Psoas muscle (tissue), 7 donors: ENCODE measurements at regions not wholly inside any gene's neighbourhood (a gene's known extent, or its start where the extent isn't known, plus 50 kb on each side); places are given as distances from the start of the nearest gene placed in this dataset.

ENCODE experiments used
- ATAC-seq, 4 donors: fragments of 200-7000 bp; cut with Tn5 transposase; one replicate each; pipeline ENCODE4 v1.9.1; 2020; ENCODE audit warnings: moderate library complexity in 3 of 4, mild to moderate bottlenecking in 2 of 4
- DNase-seq, 2 donors: peaks; one replicate each; pipeline ENCODE4 v3.0.0-alpha.2; 2020
- H3K27ac ChIP-seq: fragments of 200-600 bp; one replicate; pipeline ENCODE4 v1.8.0; 2022
- H3K27me3 ChIP-seq, 3 donors: fragments of 200-600 bp in 1 of 3; one replicate each; pipeline versions ENCODE4 v1.6.1 to v1.8.0; 2013 to 2022; ENCODE audit warnings: low read length in 2 of 3, mild to moderate bottlenecking in 2 of 3, moderate library complexity in 1 of 3; ENCODE audit not compliant: insufficient read depth in 3 of 3
- H3K36me3 ChIP-seq, 2 donors: fragments of 200-600 bp in 1 of 2; one replicate each; pipeline versions ENCODE4 v1.6.1 to v1.8.0; 2013 to 2022; ENCODE audit warnings: low read depth in 1 of 2, mild to moderate bottlenecking in 1 of 2, moderate library complexity in 1 of 2; ENCODE audit not compliant: insufficient read depth in 1 of 2
- H3K4me1 ChIP-seq: fragments of 200-600 bp; one replicate; pipeline ENCODE4 v1.8.0; 2022
- H3K4me3 ChIP-seq: fragments of 200-600 bp; one replicate; pipeline ENCODE4 v1.8.0; 2022; ENCODE audit warnings: mild to moderate bottlenecking
- H3K9me3 ChIP-seq: fragments of 200-600 bp; one replicate; pipeline ENCODE4 v1.8.0; 2022
- CTCF ChIP-seq: fragments of 200-600 bp; IDR thresholded peaks from one replicate; pipeline ENCODE4 v1.8.0; 2022; ENCODE audit warnings: antibody characterized with exemption
- WGBS, 3 donors: extraction: QIAGEN DNeasy Blood & Tissue Kit; methylation state at CpG; one replicate each; pipeline versions ENCODE4 v1.1.6 to v1.1.7; 2013; 5-methylcytosine and 5-hydroxymethylcytosine counted together
- intact Hi-C, 2 donors: fragments of 100-400 bp; cut with DNase I; formaldehyde crosslinking; loops; one replicate each; pipeline versions ENCODE4 v1.11.0 to v1.14.2; 2022
- donor health status: healthy with polysubstance abuse.
- donor health status: DM: no; HTN: no; CAD: no; lungs with moderate emphysema.
- donor health status: Bipolar disorder and iron deficiency.
- donor health status: healthy.
- donor health status: DM: yes; HTN: yes; CAD: no.
- donor health status: DM: no; HTN: no; CAD: no.
- donor health status: DM: yes; HTN: yes; CAD: no.

- no peak overlapping the region for H3K27ac ChIP-seq
- H3K4me1 ChIP-seq = no peaks in the 10 kb centered on the region
- DNase-seq (no peak), ATAC-seq (no peak)
- TF ChIP-seq CTCF = no peak
- WGBS, 3 donors = 79 to 85% (median 82%) methylated on average over 1 of the region's 1 CpG
- no peaks in the 10 kb centered on the region for H3K9me3 ChIP-seq
- no peaks in the 10 kb centered on the region for H3K36me3 ChIP-seq
- H3K4me3 ChIP-seq = no peak overlapping the region
- peaks cover 0 to 5% (median 0%) of the 10 kb centered on the region in 3 donors for H3K27me3 ChIP-seq
- intact Hi-C loops = no loop called here
Measured at GRCh38 chr2:12949406-12949805, 232.7 kb downstream of the TRIB2 start.

DNA sequence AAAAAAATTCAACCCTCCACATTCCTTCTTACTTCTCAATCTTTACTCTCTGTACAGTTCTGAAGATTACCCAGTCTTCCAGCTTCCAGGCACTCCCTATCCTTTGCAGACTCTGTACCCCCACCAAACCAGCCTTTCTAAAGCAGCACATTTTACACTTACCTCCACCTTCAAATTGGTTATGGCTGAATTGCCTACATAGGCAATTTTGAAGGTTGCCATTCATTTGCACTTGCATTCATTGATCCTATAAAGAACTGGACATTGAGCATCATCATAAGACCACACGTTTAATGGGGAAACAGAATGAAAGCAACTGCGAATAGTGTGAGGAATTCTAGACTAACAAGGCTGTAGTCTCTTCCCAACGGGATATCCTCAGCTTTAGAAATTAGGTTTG is 233.4 kb downstream of the TRIB2 start:
- WGBS, 3 donors = 90 to 91% (median 91%) methylated on average over 3 of the region's 3 CpGs
- DNase-seq (no peak), ATAC-seq (no peak)
- intact Hi-C loops = no loop called here
- Histone ChIP-seq H3K9me3 (no peaks in the 10 kb centered on the region), H3K4me3 (no peak overlapping the region), H3K4me1 (no peaks in the 10 kb centered on the region), H3K27ac (no peak overlapping the region), H3K36me3 (no peaks in the 10 kb centered on the region), H3K27me3 (peaks cover 0 to 5% (median 0%) of the 10 kb centered on the region in 3 donors)
- no peak for TF ChIP-seq CTCF

- Histone ChIP-seq H3K4me1 (no peaks in the 10 kb centered on the region), H3K27me3 (peaks cover 0 to 5% (median 0%) of the 10 kb centered on the region in 3 donors), H3K4me3 (no peak overlapping the region), H3K36me3 (no peaks in the 10 kb centered on the region), H3K27ac (no peak overlapping the region), H3K9me3 (no peaks in the 10 kb centered on the region)
- ATAC-seq (no peak), DNase-seq (no peak)
- intact Hi-C loops = no loop called here
- 51 to 59% (median 53%) methylated on average over 8 of the region's 8 CpGs for WGBS, 3 donors
- TF ChIP-seq CTCF = no peak
Measured at GRCh38 chr2:12950957-12951656, 234.4 kb downstream of the TRIB2 start.

DNA sequence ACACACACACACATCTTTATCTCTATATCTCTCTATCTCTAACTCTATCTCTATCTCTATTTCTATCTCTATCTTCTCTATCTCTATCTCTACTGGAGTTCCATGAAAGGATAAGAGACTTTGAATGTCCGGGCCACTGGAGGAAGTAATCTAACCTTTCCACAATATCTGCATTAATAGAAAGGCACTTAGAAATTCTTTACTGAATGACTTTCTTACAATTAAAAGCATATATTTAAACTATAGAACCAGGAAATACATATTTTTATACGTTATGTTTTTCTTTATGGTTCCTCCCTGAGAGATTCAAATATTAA is 234.9 kb downstream of the TRIB2 start:
- Histone ChIP-seq H3K4me1 (no peaks in the 10 kb centered on the region), H3K27ac (no peak overlapping the region), H3K9me3 (no peaks in the 10 kb centered on the region), H3K36me3 (no peaks in the 10 kb centered on the region), H3K27me3 (peaks cover 0 to 5% (median 0%) of the 10 kb centered on the region in 3 donors), H3K4me3 (no peak overlapping the region)
- no peak for TF ChIP-seq CTCF
- WGBS, 3 donors = 72 to 83% (median 76%) methylated on average over 2 of the region's 2 CpGs
- intact Hi-C loops = no loop called here
- DNase-seq (no peak), ATAC-seq (no peak)

- no peaks in the 10 kb centered on the region for H3K9me3 ChIP-seq
- WGBS, 3 donors = 96 to 98% (median 97%) methylated on average over 2 of the region's 2 CpGs
- TF ChIP-seq CTCF = no peak
Measured at GRCh38 chr2:12953596-12953995, 236.9 kb downstream of the TRIB2 start.

More at GRCh38 chr2:12953596-12953995, 236.9 kb downstream of the TRIB2 start:
- DNase-seq (no peak), ATAC-seq (no peak)
- peaks cover 0 to 5% (median 0%) of the 10 kb centered on the region in 3 donors for H3K27me3 ChIP-seq
- H3K36me3 ChIP-seq = no peaks in the 10 kb centered on the region
- H3K4me3 ChIP-seq = no peak overlapping the region
- H3K4me1 ChIP-seq = no peaks in the 10 kb centered on the region
- H3K27ac ChIP-seq = no peak overlapping the region
- intact Hi-C loops = no loop called here
